Neural progenitor cell (in vitro differentiated cells): ENCODE measurements at regions not wholly inside any gene's neighbourhood (a gene's known extent, or its start where the extent isn't known, plus 50 kb on each side); places are given as distances from the start of the nearest gene placed in this dataset.

Experiments used
- CTCF ChIP-seq: fragments of 200-600 bp; sonication (generic); IDR thresholded peaks from 2 replicates; pipeline ENCODE4 v1.5.1; 2017; ENCODE audit warnings: antibody characterized with exemption, mild to moderate bottlenecking
- EZH2 ChIP-seq: fragments of 200-600 bp; sonication (generic); IDR thresholded peaks from 2 replicates; pipeline ENCODE4 v1.6.1; 2017; ENCODE audit warnings: antibody characterized with exemption, mild to moderate bottlenecking, moderate library complexity
- EZH2phosphoT487 ChIP-seq: fragments of 200-600 bp; sonication (generic); IDR thresholded peaks from 2 replicates; pipeline ENCODE4 v1.6.1; 2017; ENCODE audit warnings: antibody characterized with exemption

- TF ChIP-seq CTCF (no peak), EZH2phosphoT487 (no peak), EZH2 (no peak)
These were observed 185.2 kb downstream of the ZFP36L2 start for GRCh38 chr2:43041173-43041591.
